ENCODE measurements at regions not wholly inside any gene's neighbourhood (a gene's known extent, or its start where the extent isn't known, plus 50 kb on each side); places are given as distances from the start of the nearest gene placed in this dataset.
"Not testable (repeated sequence)": the region's sequence is repeated elsewhere in the genome, so short reads cannot be mapped to it uniquely, and the experiment has no call there.

DNA sequence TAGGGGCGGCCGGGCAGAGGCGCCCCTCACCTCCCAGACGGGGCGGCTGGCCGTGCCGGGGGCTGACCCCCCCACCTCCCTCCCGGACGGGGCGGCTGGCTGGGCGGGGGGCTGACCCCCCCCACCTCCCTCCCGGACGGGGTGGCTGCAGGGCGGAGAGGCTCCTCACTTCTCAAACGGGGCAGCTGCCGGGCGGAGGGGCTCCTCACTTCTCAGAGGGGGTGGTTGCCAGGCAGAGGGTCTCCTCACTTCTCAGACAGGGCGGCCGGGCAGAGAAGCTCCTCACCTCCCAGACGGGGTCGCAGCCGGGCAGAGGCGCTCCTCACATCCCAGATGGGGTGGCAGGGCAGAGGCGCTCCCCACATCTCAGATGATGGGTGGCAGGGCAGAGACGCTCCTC is 836.8 kb downstream of the RAPGEF2 start:
- DNase-seq (ENCODE audit: low spot score) = not testable (repeated sequence)

DNA sequence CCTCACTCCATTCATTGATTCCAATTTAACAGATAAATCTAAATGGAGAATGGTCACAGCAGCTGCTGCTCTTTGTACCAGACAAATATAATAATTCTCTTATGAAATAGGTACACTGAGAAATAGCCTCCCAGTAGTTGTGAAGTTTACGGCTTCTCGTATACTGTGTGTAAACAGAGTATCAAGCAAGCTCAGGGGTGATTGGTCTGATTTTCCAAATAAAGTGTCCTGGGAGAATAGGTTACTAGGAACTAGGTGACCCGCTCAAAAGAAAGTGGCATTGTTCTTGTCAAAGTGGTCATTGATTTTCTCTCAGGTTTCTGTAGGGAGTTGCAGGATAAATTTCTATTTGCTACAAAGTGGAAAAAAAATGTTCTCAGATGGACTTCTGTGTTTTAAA is 838.2 kb downstream of the RAPGEF2 start:
- no peak for DNase-seq (ENCODE audit: low spot score)

DNA sequence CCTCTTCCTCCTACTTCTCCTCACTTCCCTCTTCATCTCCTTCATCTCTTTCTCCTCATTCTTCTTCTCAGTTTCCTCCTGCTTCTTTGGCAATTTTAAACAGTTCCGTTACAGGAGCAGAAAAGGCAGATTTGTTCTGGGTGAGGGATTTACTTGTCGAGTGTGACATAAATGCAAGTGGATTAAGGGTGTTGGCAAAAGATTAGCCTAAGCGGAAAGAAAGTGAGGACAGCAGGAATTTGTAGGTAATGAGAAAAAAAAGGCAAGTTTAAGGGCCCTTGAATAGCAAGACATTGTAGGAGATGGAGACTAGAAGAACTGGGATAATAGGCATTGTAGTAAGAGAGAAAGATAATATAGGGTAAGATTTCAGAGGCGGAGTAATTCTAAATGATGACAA is 841.6 kb downstream of the RAPGEF2 start:
- no peak for DNase-seq (ENCODE audit: low spot score)

DNA sequence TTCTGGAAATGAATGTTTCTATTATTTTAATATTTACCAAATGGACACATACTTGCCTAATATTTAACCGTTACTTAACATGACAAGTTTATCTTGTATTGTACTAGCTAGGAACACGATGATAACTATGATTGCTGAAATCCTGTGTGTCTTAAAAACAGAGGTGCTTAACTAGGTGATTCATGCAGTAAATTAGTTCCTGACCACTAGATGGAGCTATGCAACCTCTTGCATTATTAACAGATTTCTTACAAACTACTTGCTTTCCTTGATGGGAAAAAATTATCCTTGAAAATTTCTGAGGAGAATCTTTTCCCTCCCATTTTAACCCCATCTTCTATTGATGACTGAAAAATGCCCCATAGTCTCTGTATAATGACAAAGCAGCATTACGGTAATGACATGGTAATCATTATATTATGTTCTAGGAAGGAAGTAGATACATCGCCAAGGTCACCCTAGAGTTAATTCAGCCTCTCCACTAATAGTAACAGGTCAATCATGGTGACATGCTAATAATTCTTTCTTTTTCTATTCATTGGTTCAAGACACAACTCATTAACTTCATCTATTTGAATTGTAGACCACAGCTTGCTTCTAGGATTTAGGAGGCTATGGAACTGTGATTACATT is 844.2 kb downstream of the RAPGEF2 start:
- no peak for DNase-seq (ENCODE audit: low spot score)

DNA sequence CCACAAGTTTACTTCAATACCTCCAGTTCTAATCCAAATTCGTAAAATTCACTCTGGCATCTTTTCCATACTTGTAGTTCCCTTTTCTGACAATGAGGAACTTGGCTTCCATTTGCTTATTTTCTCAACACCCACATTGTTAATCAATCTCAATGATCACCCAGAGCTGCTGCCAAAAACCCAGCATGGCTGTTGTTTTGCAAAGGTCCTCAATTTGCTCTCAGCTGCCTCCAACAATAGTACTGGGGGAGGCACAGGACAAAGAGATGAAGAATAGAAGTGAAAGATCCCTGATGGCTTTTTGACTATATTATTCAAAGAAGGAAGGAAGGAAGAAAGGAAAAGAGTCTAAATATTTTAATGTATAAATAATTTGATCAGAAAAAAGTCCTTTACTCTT is 847.8 kb downstream of the RAPGEF2 start:
- no peak for DNase-seq (ENCODE audit: low spot score)

- DNase-seq (ENCODE audit: low spot score) = no peak
Measured at GRCh38 chr4:159966746-159967145, 863.9 kb downstream of the RAPGEF2 start.

DNA sequence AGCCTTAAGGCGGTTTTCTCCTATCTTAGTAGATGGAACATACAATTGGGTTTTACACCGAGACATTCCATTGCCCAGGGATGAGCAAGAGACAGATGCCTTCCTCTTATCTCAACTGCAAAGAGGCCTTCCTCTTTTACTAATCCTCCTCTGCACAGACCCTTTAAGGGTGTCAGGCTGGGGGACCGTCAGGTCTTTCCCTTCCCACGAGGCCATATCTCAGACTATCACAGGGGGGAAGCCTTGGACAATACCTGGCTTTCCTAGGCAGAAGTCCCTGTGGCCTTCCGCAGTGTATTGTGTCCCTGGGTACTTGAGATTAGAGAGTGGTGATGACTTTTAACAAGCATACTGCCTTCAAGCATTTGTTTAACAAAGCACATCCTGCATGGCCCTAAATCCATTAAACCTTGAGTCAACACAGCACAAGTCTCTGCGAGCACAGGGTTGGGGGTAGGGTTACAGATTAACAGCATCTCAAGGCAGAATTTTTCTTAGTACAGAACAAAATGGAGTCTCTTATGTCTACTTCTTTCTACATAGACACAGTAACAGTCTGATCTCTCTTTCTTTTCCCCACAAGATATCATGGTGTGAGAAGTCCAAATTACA is 874.1 kb downstream of the RAPGEF2 start:
- DNase-seq (ENCODE audit: low spot score) = not testable (repeated sequence)

DNA sequence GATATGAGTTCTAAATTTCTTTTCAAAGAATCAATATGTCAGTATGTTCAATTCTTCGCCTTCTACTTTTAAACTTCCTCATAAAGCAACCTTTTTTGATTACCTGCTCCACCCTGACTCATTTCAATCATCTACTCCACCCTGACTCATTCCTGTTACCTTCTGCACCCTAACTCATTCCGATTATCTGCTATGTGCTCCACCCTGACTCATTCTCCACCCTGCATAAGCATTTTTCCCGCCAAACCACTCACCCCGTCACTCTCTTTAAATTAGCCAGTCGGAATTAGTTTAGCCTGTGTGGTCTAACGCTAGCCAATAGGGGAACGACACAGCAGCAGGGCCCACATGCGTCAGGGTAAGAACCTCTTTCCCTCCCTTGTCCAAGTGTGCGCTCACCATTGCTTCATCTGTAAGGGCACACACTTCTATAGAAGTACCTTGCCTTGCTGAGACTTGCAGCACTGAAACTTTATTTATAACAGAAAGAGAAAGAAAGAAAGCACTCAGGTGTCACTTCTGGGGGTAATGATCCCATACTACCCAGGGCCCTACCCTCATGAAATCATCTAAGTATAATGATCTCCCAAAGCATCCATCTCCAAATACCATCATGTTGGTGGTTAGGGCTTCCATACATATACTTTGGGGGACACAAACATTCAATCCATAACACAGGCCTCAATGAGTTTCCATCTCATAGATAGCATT is 875.2 kb downstream of the RAPGEF2 start:
- no peak for DNase-seq (ENCODE audit: low spot score)

GRCh38 chr4:159979351-159979750 is 876.5 kb downstream of the RAPGEF2 start:
- no peak for DNase-seq (ENCODE audit: low spot score)

- DNase-seq (ENCODE audit: low spot score) = no peak
Measured at GRCh38 chr4:159979953-159980352, 877.1 kb downstream of the RAPGEF2 start.

DNA sequence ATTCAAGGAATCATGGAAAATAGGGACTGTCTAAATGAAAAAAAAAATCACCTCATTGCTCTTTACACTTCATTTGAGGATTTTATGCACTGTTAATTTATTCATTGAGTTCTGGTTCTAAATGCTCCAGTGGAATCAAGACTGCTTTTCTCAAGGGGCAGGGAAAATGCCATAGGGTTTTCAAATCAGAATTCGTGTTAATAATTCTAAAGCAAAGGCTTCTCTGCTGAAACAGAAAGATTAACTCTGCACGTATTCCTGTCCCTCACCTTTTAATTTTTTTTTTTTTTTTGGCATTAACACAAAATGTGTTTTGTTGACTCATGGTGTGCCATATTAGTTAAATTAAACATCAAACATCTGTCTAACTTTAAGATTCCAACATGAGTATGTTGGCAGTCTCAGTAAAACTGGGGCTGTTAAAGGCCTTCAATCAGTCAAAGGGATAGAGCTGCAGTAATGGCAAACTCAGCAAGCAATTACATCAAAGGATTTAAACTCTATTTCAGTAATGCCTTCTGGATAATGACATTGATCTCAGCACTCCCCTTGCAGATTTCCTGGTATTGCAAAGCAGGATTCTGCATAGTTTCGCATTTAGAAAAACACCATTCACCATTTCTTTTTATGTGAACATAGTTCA is 878.1 kb downstream of the RAPGEF2 start:
- no peak for DNase-seq (ENCODE audit: low spot score)

DNA sequence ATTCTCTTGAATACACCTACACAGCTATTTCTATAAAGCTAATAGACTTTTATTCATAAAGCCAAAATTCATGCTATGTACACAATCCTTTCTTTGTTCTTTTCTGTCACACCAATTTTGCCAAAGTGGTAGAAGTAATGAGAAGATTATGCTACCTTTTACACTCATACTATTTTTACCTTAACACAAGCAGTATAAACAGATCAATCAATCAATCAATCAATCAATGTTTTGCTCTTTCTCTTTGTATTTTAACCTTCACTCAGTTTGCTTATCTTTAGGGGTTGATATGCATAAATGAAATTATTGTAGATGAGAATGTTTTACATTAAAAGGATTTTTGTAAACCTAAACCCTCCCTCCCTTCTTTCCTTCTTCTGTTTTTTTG is 878.6 kb downstream of the RAPGEF2 start:
- DNase-seq (ENCODE audit: low spot score) = no peak

DNA sequence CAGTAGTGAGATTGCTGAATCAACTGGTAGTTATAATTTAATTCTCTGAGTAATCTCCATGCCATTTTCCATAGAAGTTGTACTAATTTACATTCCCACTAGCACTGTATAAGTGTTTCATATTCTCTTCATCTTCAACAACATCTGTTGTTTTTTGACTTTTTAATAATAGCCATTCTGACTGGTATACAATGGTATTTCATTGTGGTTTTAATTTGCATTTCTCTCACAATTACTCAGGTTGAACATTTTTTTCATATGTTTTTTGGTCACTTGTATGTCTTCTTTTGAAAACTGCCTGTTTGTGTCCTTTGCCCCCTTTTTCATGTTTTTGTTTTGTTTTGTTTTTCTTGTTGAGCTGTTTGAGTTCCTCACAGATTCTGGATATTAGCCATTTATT is 880.2 kb downstream of the RAPGEF2 start:
- no peak for DNase-seq (ENCODE audit: low spot score)

- no peak for DNase-seq (ENCODE audit: low spot score)
Measured at GRCh38 chr4:160009656-160010493, 907.0 kb downstream of the RAPGEF2 start.

DNA sequence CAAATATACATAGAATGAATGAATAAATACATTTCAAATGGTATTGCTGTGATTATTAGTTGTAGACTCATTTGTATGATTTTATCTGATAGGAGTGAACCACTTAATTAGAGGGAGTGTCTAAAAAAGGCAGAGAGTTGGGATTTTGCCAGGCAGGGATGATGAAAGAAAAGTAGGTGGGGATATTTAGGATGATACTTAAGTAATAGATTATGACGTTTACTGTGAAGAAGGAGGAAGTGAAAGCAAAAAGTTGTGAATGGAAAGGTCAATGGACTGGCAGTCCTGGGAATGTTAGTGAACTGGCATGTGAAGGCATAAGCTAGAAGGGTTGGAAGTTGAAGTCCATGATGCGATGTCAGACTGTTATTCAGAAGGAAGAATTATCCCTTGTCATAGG is 917.1 kb downstream of the RAPGEF2 start:
- no peak for DNase-seq (ENCODE audit: low spot score)

GRCh38 chr4:160020804-160021203 is 917.9 kb downstream of the RAPGEF2 start:
- DNase-seq (ENCODE audit: low spot score) = no peak

GRCh38 chr4:160021870-160022269 is 919.0 kb downstream of the RAPGEF2 start:
- DNase-seq (ENCODE audit: low spot score) = no peak

GRCh38 chr4:160026721-160027120 is 923.8 kb downstream of the RAPGEF2 start:
- no peak for DNase-seq (ENCODE audit: low spot score)

DNA sequence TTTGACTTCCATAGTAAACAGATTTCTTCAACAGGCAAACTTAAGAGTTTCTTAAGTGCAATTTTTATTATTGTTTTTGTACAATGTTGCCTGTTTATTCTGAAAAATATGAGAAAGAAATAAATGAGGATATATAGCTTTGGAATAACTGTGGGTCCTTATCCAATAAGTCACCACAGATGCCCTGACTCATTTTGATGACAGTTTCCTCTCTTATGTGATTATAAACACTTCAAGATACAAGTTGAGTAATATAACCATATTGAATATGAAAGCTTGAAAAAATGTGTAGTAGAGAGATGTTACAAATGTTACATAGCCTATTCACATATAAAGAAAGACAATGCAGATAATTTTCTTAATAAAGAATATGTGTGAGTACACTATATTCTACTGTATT is 931.6 kb downstream of the RAPGEF2 start:
- DNase-seq (ENCODE audit: low spot score) = no peak

DNA sequence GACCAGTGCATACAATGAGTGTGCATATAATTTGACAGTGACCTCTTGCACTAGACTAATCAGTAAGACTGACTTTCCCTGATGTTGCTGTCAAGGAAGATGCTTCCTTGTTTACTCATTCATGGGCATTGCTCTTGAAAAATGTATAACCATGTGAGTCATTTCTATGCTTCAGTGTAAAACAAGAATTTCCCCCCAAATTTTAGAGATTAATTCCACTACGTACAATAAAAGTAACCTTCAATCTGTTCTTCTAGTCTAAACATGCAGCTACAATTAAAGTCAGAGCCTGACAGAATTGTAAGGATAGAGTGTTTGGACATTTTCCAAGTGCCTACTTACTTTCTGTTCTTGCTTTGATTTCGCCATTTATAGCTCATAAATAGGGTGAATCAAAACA is 935.7 kb downstream of the RAPGEF2 start:
- no peak for DNase-seq (ENCODE audit: low spot score)

GRCh38 chr4:160044693-160045092 is 941.8 kb downstream of the RAPGEF2 start:
- DNase-seq (ENCODE audit: low spot score) = no peak

Measured in CD4-positive, alpha-beta T cell treated with Interleukin-15 for 4 hours (primary cell).